Endothelial cell of umbilical vein (primary cell): ENCODE measurements at regions not wholly inside any gene's neighbourhood (a gene's known extent, or its start where the extent isn't known, plus 50 kb on each side); places are given as distances from the start of the nearest gene placed in this dataset.

ENCODE experiments used
- CTCF ChIP-seq, 2 donors: IDR thresholded peaks; 1 replicate in 1 of 2; 2 replicates in 1 of 2; pipeline ENCODE4 v1.5.1; 2011; ENCODE audit warnings: low read length in 2 of 2, mild to moderate bottlenecking in 2 of 2, moderate library complexity in 2 of 2, control low read depth in 1 of 2, inconsistent platforms in 1 of 2, low read depth in 1 of 2; ENCODE audit not compliant: insufficient read depth in 1 of 2; ENCODE audit errors: extremely low read depth in 1 of 2
- EZH2 ChIP-seq: IDR thresholded peaks from 2 replicates; pipeline ENCODE4 v1.6.1; 2012; ENCODE audit warnings: borderline replicate concordance, low read depth, mild to moderate bottlenecking, moderate library complexity, low read length, inconsistent platforms; ENCODE audit not compliant: severe bottlenecking
- FOS ChIP-seq: IDR thresholded peaks from 2 replicates; pipeline ENCODE4 v1.6.1; 2011; ENCODE audit warnings: mild to moderate bottlenecking, low read length, moderate library complexity, borderline replicate concordance; ENCODE audit not compliant: insufficient read depth
- GATA2 ChIP-seq: IDR thresholded peaks from 2 replicates; pipeline ENCODE4 v1.7.0; 2011; ENCODE audit warnings: low read depth, mild to moderate bottlenecking, moderate library complexity, mixed read lengths, low read length; ENCODE audit not compliant: insufficient read length, insufficient read depth
- JUN ChIP-seq: IDR thresholded peaks from 2 replicates; pipeline ENCODE4 v1.6.1; 2011; ENCODE audit warnings: borderline replicate concordance, low read depth; ENCODE audit not compliant: insufficient read length, insufficient read depth
- MYC ChIP-seq: IDR thresholded peaks from one replicate; pipeline ENCODE4 v1.6.1; 2011; ENCODE audit warnings: mild to moderate bottlenecking, low read depth, low read length
- POLR2A ChIP-seq: IDR thresholded peaks from 2 replicates; pipeline ENCODE4 v1.6.1; 2012; ENCODE audit warnings: low read depth, mild to moderate bottlenecking, control low read depth, low read length
- POLR2AphosphoS5 ChIP-seq: IDR thresholded peaks from 2 replicates; pipeline ENCODE4 v1.6.1; 2012; ENCODE audit warnings: low read depth, mild to moderate bottlenecking, control low read depth, low read length, moderate library complexity; ENCODE audit not compliant: insufficient read depth

DNA sequence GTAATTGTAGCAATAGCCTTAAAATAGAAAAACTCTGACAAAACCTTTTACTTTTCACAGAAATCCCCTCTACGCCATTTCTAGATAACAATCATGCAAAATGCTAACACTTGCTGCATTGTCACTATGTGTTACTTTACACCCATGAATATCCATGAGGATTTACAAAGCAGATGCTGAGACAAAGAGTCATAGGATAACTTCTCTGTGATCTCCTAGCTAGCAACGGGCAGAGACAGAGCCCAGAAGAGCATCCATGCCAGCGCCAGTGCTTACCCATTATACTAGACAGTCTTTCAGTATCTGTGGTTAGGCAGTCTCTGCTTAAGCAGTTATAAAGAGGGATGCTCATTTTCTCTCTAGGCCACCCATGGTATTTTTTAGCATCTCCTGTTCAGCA is 474.1 kb downstream of the CAAP1 start:
- TF ChIP-seq CTCF (IDR thresholded peaks at IDR 0.05; ENCODE audit: extremely low read depth in 1 of 2, insufficient read depth in 1 of 2, low read depth in 1 of 2, low read length in 2 of 2) = no peak
- no peak for TF ChIP-seq POLR2A
- no peak for TF ChIP-seq MYC
- TF ChIP-seq POLR2AphosphoS5 = no peak
- no peak for TF ChIP-seq EZH2
- TF ChIP-seq JUN = no peak
- TF ChIP-seq GATA2 = no peak
- TF ChIP-seq FOS = no peak
